Stomach (tissue), 8 donors: ENCODE measurements at regions not wholly inside any gene's neighbourhood (a gene's known extent, or its start where the extent isn't known, plus 50 kb on each side); places are given as distances from the start of the nearest gene placed in this dataset.

Source experiments
- DNase-seq, 2 donors: peaks; one replicate each; pipeline versions ENCODE4 v3.0.0 to v3.0.0-alpha.2; 2013 to 2019
- H3K27ac ChIP-seq, 5 donors: fragments of 200-600 bp in 4 of 5; sonication (generic) in 4 of 5; one replicate each; pipeline ENCODE4 v1.5.1; 2013 to 2019; ENCODE audit warnings: mild to moderate bottlenecking in 1 of 5, moderate library complexity in 1 of 5
- H3K27me3 ChIP-seq, 3 donors: fragments of 200-600 bp; sonication (generic); one replicate each; pipeline ENCODE4 v1.5.1; 2017 to 2019; ENCODE audit warnings: mixed run types in 1 of 3
- H3K36me3 ChIP-seq, 4 donors: fragments of 200-600 bp; sonication (generic); 1 replicate in 3 of 4; 2 replicates in 1 of 4; pipeline ENCODE4 v1.5.1; 2016 to 2019
- H3K4me1 ChIP-seq, 4 donors: fragments of 200-600 bp; sonication (generic); one replicate each; pipeline ENCODE4 v1.5.1; 2016 to 2019
- H3K4me3 ChIP-seq, 4 donors: fragments of 200-600 bp; sonication (generic) in 3 of 4; one replicate each; pipeline ENCODE4 v1.5.1; 2016 to 2019; ENCODE audit warnings: mild to moderate bottlenecking in 1 of 4
- H3K9me3 ChIP-seq, 4 donors: fragments of 200-600 bp; sonication (generic); one replicate each; pipeline ENCODE4 v1.5.1; 2016 to 2019
- CTCF ChIP-seq, 7 experiments: fragments of 450-650 bp in 4 of 7; fragments of 200-600 bp in 3 of 7; sonication (generic) in 3 of 7; IDR thresholded peaks; one replicate each; pipeline ENCODE4 v1.5.1; 2016 to 2019; ENCODE audit warnings: antibody characterized with exemption in 7 of 7, control low read depth in 2 of 7, mild to moderate bottlenecking in 1 of 7
- EP300 ChIP-seq: sonication (generic); formaldehyde crosslinking; IDR thresholded peaks from one replicate; pipeline ENCODE4 v1.6.1; 2017; ENCODE audit warnings: antibody characterized with exemption
- POLR2A ChIP-seq, 4 donors: fragments of 450-650 bp; IDR thresholded peaks; one replicate each; pipeline ENCODE4 v1.6.1; 2016; ENCODE audit warnings: antibody characterized with exemption in 4 of 4, control low read depth in 2 of 4, mild to moderate bottlenecking in 1 of 4, moderate library complexity in 1 of 4
- POLR2AphosphoS5 ChIP-seq, 3 donors: sonication (generic); formaldehyde crosslinking; IDR thresholded peaks; one replicate each; pipeline ENCODE4 v1.6.1; 2016; ENCODE audit warnings: antibody characterized with exemption in 3 of 3
- WGBS, 5 donors: extraction: QIAGEN DNeasy Blood & Tissue Kit in 3 of 5; methylation state at CpG; one replicate each; pipeline versions ENCODE4 v1.1.5 to v1.1.7; 2013 to 2018; 5-methylcytosine and 5-hydroxymethylcytosine counted together
- intact Hi-C: fragments of 100-400 bp; cut with DNase I; formaldehyde crosslinking; loops from one replicate; pipeline ENCODE4 v1.15.1; 2023; ENCODE audit warnings: low total_unique reads
- donor health status: healthy with polysubstance abuse.
- donor health status: Bipolar disorder and iron deficiency.
- donor health status: healthy.

DNA sequence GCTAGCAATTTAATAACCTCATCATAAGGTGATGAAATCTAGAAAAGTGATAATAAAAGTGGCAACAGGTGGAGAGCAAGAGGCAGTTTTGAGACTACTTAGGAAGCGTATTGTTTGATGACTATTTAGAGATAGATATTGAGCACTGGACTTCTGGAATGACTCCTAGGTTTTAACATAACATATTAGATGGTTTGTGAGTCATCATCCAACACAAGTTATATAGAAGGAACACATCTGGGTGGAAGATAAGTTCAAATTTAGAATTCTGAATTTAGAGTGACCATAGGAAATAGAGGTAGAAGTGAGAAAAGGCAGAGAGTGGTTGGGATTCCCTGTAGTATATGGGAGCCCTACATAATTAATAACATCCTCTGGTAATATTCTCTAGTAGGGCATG lies 282.8 kb upstream of the ALCAM start:
- Histone ChIP-seq H3K27me3 (no peaks in the 10 kb centered on the region), H3K9me3 (peaks cover 0 to 2% (median 0%) of the 10 kb centered on the region in 4 donors), H3K36me3 (no peaks in the 10 kb centered on the region), H3K4me1 (no peaks in the 10 kb centered on the region), H3K4me3 (no peak overlapping the region), H3K27ac (no peak overlapping the region)
- intact Hi-C loops, result no loop called here
- WGBS, 5 donors, result 84 to 95% (median 89%) methylated on average over 1 of the region's 1 CpG
- DNase-seq, result no peak
- TF ChIP-seq EP300, result no peak
- no peak for TF ChIP-seq POLR2A (IDR thresholded peaks at IDR 0.05)
- no peak for TF ChIP-seq CTCF (IDR thresholded peaks at IDR 0.05)
- TF ChIP-seq POLR2AphosphoS5 (IDR thresholded peaks at IDR 0.05), result no peak

DNA sequence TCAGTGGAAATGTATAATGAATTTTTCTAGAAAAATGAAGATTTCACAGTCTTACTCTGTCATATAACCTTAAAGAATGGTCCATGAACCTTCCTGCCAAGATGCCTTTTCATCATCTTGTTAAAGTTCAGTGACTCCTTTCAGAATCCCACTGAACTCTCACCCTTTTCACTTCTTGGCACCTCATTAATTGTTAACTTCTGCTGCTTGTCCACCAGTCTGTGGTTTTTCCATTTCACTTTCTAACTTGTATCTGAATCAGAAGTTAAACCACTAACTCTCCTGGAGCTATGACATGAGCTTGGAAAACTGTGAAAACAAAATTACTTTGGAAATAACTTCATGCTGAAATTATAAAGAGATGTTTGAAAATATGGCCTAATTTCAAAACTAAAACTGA lies 281.2 kb upstream of the ALCAM start:
- Histone ChIP-seq H3K9me3 (no peaks in the 10 kb centered on the region), H3K4me3 (no peak overlapping the region), H3K36me3 (no peaks in the 10 kb centered on the region), H3K4me1 (no peaks in the 10 kb centered on the region), H3K27me3 (no peaks in the 10 kb centered on the region), H3K27ac (no peak overlapping the region)
- intact Hi-C loops, result no loop called here
- no peak for TF ChIP-seq CTCF (IDR thresholded peaks at IDR 0.05)
- no peak for TF ChIP-seq EP300
- no peak for TF ChIP-seq POLR2AphosphoS5 (IDR thresholded peaks at IDR 0.05)
- TF ChIP-seq POLR2A (IDR thresholded peaks at IDR 0.05), result no peak
- no peak for DNase-seq

DNA sequence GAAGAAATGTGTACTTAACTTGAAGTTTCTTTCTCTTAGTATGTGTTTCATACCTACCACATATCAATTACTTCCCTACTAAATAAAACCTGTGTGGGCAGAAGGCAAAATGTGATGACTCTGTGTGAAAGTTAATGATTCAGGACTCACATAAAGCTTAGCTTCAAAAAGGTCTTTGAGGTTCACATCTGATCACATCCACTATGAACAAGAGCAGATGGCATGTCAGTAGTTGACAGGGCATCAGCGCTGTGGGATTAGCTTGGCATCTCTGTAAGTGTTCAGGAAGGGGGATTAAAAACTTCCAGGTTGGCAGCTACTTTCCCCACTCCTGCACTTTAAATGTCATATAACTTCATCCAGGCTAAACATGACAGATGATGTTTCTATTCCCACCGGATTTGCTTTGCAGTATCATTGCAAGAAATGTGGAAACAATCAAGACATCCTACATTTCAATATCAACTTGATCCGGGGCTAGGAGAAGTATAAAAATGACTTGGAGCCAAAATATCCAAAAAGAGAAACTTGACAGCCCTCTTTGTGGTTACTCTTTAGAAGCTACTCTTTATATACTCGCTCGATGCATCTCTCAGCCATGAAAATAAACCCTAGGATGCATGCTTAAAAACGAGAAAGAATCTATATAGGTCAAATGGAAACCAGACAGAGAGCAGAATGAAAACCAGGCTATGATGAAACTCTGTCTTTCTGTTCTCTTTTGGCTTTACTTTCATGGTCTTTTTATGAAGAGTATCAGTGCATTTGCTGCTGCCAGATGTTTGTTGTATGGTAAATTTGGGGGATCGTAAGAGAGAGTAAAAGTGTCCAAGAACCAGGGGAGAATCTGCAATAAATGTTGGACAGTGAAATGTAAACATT lies 273.1 kb upstream of the ALCAM start:
- H3K9me3 ChIP-seq, result no peaks in the 10 kb centered on the region
- intact Hi-C loops, result no loop called here
- H3K27ac ChIP-seq, result no peak overlapping the region
- no peaks in the 10 kb centered on the region for H3K27me3 ChIP-seq
- 66 to 76% (median 69%) methylated on average over 7 of the region's 7 CpGs for WGBS, 5 donors
- no peak for DNase-seq
- TF ChIP-seq POLR2AphosphoS5 (IDR thresholded peaks at IDR 0.05) (no peak), EP300 (no peak), POLR2A (IDR thresholded peaks at IDR 0.05) (no peak), CTCF (IDR thresholded peaks at IDR 0.05) (no peak)
- H3K4me3 ChIP-seq, result no peak overlapping the region
- H3K36me3 ChIP-seq, result no peaks in the 10 kb centered on the region
- H3K4me1 ChIP-seq, result no peaks in the 10 kb centered on the region

DNA sequence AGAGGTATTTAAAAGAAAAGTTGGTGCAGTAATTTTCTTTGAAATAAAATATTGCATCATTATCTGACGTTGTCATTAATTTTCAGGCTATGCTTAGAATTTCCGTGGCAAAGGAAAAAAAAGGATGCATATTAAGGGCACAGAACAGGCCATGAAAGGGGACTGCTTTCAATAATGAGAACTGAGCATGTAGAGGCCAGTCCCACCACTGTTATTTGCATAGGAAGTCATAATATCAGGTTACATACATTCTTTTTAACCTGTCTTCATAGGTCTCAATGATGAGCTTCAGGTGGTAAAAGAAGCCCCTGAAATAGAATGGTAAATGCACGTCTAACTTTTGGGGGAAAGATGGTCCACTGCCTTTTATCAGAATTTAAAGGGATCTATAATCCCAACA lies 272.1 kb upstream of the ALCAM start:
- H3K27ac ChIP-seq, result no peak overlapping the region
- 70 to 78% (median 73%) methylated on average over 3 of the region's 3 CpGs for WGBS, 5 donors
- no peak for DNase-seq
- intact Hi-C loops, result no loop called here
- no peaks in the 10 kb centered on the region for H3K9me3 ChIP-seq
- no peaks in the 10 kb centered on the region for H3K27me3 ChIP-seq
- H3K4me3 ChIP-seq, result no peak overlapping the region
- H3K36me3 ChIP-seq, result no peaks in the 10 kb centered on the region
- H3K4me1 ChIP-seq, result no peaks in the 10 kb centered on the region
- no peak for TF ChIP-seq CTCF (IDR thresholded peaks at IDR 0.05)
- no peak for TF ChIP-seq EP300
- TF ChIP-seq POLR2AphosphoS5 (IDR thresholded peaks at IDR 0.05), result no peak
- TF ChIP-seq POLR2A (IDR thresholded peaks at IDR 0.05), result no peak
